ENCODE measurements at regions not wholly inside any gene's neighbourhood (a gene's known extent, or its start where the extent isn't known, plus 50 kb on each side); places are given as distances from the start of the nearest gene placed in this dataset.
"Not testable (repeated sequence)": the region's sequence is repeated elsewhere in the genome, so short reads cannot be mapped to it uniquely, and the experiment has no call there.

DNA sequence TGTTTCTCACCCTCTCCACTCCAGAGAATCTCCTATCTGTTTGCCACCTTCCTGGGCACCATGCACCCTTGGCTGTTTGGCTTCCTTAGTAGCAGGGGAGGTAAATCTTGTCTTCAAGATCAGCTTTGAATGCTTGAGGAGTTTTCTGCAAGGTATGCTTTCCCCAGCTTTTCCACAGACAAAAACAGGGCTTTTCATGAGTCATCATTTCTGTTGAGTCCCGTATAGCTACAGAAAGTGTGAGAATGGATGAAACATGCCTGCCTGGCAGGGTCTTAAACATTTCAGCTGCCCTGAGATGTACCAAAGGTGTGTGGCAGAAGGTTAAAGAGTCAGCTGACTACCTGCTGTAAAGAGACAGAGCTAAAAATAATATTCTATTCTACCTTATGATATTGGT lies 875.2 kb upstream of the EEF2KMT start:
- ATAC-seq = no peak

DNA sequence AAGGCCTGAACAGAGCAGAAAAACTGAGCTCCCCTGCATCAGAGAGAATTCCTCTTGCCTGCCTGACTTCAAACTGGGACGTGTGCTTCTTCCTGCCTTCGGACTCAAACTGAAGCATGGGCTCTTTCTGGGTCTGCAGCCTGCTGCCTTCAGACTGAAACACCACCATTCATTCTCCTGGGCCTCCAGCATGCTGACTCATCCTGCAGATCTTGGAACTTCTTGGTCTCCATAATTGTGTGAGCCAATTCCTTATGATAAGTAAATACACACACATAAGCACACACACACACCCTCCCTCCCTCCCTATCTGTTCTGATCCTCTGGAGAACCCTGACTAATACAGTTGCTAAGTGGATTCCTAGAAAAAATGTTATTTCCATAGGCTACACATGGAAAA lies 874.3 kb upstream of the EEF2KMT start:
- ATAC-seq = no peak
- DNase-seq (ENCODE audit: low spot score) = no peak

More for the DNA sequence above, 875.2 kb upstream of the EEF2KMT start:
- no peak for DNase-seq (ENCODE audit: low spot score)

DNA sequence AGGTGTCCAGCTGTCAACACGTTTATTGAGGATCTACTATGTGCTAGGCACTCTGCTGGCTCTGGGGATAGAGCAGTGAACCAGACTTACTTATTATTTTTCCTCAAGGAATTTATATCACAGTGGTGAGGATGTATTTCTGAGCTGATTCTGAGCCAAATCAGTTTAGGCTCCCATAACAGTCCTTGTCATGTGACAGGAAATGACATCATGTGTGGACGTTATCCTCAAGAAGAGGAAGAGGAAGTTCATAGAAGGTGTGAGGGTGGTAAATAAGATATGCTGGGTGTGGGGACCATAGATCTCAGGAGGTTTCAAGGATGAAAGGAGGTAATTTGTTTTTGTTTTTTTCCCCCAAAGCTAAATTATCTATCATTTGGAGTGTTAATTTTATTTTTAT lies 873.5 kb upstream of the EEF2KMT start:
- ATAC-seq = no peak

DNA sequence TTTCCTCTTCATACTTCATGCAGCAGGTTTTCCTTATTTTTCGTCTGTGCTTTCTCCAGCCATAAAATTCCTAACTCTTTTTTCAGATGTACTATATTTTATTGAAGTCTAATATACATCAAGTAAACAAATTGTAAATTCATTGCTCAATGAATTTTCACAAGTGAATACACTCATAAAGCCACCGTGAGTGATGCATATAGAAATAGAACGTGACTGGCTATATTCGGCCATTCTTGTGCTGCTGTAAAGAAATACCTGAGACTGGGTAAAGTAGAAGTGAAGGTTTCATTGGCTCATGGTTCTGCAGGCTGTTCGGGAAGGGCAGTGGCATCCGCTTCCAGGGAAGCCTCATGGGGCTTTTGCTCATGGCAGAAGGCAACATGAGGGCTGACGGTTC lies 868.4 kb upstream of the EEF2KMT start:
- ATAC-seq (no peak), DNase-seq (ENCODE audit: low spot score) (no peak)

More for the DNA sequence above, 873.5 kb upstream of the EEF2KMT start:
- DNase-seq (ENCODE audit: low spot score) = no peak

DNA sequence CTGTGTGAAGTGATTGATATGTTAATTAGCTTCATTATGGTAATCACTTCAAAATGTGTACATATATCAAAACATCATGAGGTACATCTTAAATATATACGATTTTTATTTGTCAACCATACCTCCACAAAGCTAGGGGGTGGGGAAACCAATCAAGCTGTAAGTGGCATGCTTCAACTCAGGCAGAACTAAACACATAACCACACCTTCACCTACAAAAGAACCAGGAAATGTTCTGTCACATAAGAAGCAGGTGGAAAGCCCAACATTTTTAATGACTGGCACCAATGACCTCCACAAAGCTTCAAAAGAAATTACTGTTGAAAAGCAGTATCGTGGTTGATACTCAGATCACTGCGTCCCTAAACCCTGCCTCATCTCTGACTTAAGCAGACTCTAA lies 867.7 kb upstream of the EEF2KMT start:
- ATAC-seq (no peak), DNase-seq (ENCODE audit: low spot score) (no peak)

DNA sequence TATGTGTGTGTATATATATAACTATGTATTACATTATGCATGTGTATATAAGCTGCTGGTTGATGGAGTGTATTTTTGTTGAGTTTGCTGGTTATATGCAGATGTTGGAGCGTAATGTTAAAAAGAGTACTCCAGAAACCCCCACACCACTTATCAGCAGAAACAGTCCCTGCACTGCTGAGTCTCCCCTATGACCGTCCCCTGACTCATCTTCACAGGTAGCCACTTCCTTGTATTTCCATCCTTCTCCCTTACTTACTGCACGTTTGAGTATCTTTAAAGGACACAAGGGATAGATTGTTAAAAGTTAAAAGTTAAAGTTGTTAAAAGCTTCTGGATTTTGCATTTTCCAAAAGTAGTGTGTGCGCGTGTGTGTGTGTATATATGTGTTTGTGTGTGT lies 853.9 kb upstream of the EEF2KMT start:
- no peak for ATAC-seq
- no peak for DNase-seq (ENCODE audit: low spot score)

DNA sequence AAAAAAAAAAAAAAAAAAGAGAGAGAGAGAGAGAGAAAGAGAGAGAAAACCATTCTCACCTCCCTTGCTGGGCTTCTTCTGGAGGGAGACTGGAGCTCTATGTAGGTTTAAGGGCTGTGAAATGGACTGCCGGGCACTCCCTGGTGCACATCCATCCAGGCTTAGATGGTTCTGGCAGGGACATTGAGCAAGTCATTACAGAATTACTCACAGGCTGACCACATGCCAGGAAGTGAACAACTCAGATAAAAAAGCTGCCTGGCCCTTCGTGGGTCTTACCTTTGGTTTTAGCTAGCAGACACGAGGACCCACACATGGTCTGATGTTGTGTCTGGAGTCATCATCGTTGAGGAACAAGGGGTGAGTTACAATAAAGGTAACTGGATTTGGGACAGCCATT lies 847.4 kb upstream of the EEF2KMT start:
- no peak for DNase-seq (ENCODE audit: low spot score)
- ATAC-seq = no peak

GRCh38 chr16:5938607-5939006 lies 841.0 kb upstream of the EEF2KMT start:
- no peak for ATAC-seq
- no peak for DNase-seq (ENCODE audit: low spot score)

DNA sequence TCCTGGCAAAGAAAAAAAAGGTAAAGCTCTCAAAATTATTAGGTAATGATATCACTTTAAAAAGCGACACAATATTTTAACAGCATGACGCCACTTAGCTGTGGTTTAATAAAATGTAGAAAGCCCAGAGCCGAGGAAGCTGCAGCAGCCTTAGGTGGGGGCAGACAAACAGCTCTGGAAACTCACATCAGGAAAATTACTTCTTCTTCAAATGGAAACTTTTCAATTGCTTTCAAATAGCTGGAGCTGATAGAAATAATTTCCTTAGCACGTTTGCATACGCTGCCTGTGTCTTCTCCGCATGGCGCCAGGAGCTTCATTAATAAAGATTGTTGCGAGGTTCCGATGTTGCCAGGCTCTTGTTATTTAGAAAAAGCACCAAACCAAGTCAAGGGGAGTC lies 835.3 kb upstream of the EEF2KMT start:
- ATAC-seq = no peak

DNA sequence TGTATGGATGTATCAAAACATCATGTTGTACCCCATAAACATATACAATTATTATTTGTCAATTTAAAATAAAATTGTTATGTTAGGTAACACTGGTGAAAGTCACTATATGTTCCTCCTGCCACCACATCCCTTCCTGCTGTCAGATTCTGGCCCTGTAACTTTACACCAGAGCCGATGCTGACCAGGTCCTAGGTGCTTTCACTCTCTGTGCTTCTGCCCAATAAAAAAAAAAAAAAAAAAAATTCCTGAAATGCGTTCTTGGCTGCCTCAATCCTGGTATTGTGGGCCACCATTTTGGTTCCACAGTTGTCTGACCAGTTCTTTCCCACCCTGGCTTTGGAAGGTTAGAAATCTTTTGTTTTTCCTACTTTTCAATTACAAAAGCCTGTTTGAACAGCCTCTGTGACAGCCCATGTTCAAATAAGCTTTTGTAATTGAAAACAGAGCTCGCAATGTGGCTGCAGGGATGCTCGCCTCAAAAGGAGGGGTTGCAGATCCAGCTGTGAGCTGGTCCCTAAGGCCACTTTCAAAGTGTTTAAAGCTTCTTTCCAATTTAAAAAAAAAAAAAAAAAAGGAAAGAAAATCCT lies 831.0 kb upstream of the EEF2KMT start:
- ATAC-seq (no peak), DNase-seq (ENCODE audit: low spot score) (no peak)

More for the DNA sequence above, 835.3 kb upstream of the EEF2KMT start:
- DNase-seq (ENCODE audit: low spot score) = no peak

GRCh38 chr16:5925850-5926249 lies 828.3 kb upstream of the EEF2KMT start:
- ATAC-seq (no peak), DNase-seq (ENCODE audit: low spot score) (no peak)

GRCh38 chr16:5922686-5923085 lies 825.1 kb upstream of the EEF2KMT start:
- DNase-seq (ENCODE audit: low spot score) (no peak), ATAC-seq (no peak)

DNA sequence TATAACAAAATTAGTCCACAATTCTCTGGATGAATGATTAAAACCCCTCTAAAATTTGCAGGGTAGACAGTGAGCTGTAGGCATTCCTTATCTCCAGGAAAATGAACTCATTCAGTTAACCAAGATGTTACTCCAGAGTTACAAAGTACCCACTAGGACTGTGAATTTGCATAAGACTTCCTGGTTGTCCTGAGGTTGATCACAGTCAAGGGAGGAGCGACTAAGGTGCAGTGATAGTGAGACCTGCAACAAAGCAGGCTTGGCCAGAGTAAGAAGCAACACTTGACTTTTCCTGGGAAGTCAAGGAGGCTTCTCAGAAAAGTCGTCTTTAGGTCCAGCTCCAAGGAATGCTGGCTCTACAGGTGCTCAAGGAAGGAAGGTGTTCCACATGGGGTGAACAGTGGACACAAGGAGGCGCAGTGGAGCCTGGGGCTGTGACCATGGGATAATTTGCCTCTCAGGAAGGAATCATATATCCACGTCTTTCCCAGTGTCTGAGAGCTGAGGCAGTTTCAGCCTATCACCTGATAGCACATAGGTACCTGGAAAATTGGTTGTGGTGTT lies 821.1 kb upstream of the EEF2KMT start:
- DNase-seq (ENCODE audit: low spot score) (no peak), ATAC-seq (no peak)

- DNase-seq (ENCODE audit: low spot score) (no peak), ATAC-seq (no peak)
These were observed 820.0 kb upstream of the EEF2KMT start for GRCh38 chr16:5917436-5918195.

DNA sequence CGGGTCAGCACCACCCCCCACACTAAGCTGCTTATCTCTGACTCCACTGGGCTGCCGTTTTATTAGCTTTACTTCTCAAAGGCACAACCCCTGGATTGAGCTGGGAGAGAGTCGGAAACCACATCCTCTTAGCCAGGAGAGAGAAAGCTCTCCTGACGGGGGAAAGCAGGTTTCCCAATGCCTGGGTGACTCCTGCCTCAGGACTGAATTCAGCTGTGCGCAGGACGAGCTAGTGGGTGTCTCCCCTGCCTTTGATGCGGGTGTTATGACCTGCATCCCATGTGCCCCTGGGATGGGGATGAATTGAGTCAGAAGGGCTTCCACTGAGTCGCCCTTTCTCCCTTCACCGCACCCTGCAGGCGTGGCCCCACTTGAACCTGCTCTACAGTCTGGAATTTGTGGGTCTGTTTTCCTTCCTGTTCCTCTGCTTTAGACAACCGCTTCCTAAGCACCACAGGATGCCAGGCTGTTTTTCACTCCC lies 819.2 kb upstream of the EEF2KMT start:
- ATAC-seq (no peak), DNase-seq (ENCODE audit: low spot score) (no peak)

GRCh38 chr16:5911241-5911640 lies 813.6 kb upstream of the EEF2KMT start:
- DNase-seq (ENCODE audit: low spot score) = no peak
- no peak for ATAC-seq

GRCh38 chr16:5909556-5909955 lies 812.0 kb upstream of the EEF2KMT start:
- DNase-seq (ENCODE audit: low spot score); ATAC-seq: not testable (repeated sequence)

- ATAC-seq (no peak), DNase-seq (ENCODE audit: low spot score) (no peak)
These were observed 809.9 kb upstream of the EEF2KMT start for GRCh38 chr16:5907544-5907943.

DNA sequence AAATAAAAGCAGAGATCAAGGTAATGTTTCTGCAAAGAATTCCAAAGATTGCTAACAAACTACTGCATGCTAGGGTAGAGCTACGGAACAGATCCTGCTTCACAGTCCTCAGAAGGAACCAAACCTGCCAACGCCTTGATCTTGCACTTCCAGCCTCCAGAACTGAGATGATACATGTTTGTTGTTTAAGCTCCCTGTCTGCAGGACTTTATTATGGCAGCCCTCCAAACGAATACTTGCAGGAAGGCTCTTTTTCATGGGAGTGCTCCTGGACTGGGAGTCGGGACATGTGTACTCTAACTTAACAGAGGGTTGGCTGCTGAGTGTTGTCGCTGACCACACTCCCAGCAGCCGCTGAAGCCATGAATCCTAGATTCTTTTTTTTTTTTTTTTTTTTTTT lies 808.8 kb upstream of the EEF2KMT start:
- DNase-seq (ENCODE audit: low spot score) (no peak), ATAC-seq (no peak)

GRCh38 chr16:5905935-5906334 lies 808.3 kb upstream of the EEF2KMT start:
- ATAC-seq = no peak
- no peak for DNase-seq (ENCODE audit: low spot score)

- ATAC-seq (no peak), DNase-seq (ENCODE audit: low spot score) (no peak)
These were observed 806.2 kb upstream of the EEF2KMT start for GRCh38 chr16:5903832-5904231.

GRCh38 chr16:5903153-5903552 lies 805.6 kb upstream of the EEF2KMT start:
- no peak for DNase-seq (ENCODE audit: low spot score)
- no peak for ATAC-seq
